ENCODE measurements at regions not wholly inside any gene's neighbourhood (a gene's known extent, or its start where the extent isn't known, plus 50 kb on each side); places are given as distances from the start of the nearest gene placed in this dataset.

DNA sequence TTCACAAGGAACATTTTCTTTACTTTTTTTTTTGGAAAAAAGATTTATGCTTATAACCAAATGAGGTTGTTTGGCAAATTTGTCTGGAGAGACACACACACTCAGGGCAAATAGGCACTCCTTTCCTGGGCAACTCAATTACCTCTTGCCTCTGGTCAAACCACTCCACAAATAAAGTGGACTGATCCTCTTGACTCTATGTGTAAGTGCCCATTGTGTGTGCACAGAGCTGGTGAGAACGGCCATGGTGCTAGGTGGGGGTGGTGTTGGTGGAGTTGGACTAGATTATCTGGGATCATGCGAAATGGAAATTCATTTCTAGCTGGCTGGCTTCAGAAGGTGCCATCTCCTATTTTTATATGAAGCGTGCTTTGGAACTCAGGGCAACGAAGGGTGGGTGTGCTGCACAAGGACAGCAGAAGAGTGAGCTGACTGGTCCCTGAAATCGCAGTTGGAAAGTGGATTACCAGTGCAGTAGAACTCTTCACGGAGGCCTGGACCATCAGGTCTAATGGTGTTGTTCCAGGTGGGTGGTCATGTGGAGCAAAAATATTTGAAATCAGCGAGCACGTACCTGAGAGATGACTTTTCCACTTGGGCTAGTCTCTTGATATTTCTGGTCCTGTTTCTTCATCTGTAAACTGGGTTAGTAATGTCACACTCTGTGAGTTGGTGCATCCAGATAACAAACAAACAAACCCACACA, 149.9 kb downstream of the RPIA start:
- no peak for DNase-seq (ENCODE audit: extremely low read depth, low read depth)
- TF ChIP-seq, protein P1, sequence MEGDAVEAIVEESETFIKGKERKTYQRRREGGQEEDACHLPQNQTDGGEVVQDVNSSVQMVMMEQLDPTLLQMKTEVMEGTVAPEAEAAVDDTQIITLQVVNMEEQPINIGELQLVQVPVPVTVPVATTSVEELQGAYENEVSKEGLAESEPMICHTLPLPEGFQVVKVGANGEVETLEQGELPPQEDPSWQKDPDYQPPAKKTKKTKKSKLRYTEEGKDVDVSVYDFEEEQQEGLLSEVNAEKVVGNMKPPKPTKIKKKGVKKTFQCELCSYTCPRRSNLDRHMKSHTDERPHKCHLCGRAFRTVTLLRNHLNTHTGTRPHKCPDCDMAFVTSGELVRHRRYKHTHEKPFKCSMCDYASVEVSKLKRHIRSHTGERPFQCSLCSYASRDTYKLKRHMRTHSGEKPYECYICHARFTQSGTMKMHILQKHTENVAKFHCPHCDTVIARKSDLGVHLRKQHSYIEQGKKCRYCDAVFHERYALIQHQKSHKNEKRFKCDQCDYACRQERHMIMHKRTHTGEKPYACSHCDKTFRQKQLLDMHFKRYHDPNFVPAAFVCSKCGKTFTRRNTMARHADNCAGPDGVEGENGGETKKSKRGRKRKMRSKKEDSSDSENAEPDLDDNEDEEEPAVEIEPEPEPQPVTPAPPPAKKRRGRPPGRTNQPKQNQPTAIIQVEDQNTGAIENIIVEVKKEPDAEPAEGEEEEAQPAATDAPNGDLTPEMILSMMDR (IDR thresholded peaks at IDR 0.05; ENCODE audit: low read depth, low read length) = no peak

DNA sequence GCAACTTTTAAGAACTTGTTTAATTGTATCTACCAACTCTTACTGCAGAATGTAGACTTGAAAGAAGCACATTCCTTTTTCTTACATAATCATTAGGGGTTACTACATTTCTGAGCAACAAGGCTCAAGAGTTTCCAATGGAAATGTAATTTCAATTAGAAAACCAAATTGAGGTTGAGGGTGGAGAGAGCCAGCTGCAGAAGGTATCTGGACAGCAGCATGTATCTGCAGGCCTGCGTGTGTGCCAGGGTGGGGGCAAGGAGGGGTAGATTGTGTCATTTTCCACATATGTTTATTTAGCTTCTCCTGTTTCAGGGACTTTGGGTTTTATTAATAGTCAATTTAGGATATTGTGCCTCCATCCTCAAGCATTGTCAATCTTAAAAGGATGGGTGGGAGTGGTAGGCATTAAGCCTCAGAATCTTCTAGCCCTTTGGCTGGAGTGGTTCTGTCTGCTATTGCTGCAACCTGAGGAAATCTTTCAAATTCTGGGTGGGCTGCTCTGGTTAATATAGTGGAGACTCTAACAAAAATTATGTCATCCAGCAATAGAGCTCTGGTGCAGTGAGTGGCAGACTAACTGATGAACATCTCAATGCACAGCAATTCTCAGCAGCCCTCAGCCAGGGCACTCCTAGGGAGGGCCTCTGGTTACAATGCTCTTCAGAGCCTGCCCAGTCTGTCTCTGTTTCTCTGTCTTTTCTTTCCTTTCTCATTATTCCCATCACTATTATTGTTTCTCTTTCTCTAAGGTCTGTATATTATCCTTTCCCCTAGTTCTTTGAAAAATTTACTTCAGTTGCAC, 151.4 kb downstream of the RPIA start:
- no peak for DNase-seq (ENCODE audit: extremely low read depth, low read depth)
- TF ChIP-seq, protein P1 (IDR thresholded peaks at IDR 0.05; ENCODE audit: low read depth, low read length) = no peak

DNA sequence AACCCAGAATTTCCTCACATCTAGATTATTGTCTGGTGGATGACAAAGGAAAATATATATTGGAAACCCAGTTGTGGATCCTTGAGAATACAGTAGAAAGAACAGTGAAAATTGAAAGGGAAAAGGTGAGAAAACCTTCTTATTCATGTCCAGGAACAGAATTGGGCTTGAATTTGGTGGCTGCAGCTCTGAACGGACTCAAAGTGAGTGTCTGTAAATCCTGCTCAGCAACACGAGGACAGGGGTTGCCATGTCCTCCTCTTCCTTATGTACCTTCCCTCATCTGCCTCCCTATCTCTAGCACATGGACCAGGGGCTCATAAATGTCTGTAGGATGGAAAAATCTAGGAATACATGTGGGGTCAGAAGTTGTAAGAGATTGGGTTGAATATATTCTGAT, 152.2 kb downstream of the RPIA start:
- no peak for DNase-seq (ENCODE audit: extremely low read depth, low read depth)
- TF ChIP-seq, protein P1 (IDR thresholded peaks at IDR 0.05; ENCODE audit: low read depth, low read length) = no peak

DNA sequence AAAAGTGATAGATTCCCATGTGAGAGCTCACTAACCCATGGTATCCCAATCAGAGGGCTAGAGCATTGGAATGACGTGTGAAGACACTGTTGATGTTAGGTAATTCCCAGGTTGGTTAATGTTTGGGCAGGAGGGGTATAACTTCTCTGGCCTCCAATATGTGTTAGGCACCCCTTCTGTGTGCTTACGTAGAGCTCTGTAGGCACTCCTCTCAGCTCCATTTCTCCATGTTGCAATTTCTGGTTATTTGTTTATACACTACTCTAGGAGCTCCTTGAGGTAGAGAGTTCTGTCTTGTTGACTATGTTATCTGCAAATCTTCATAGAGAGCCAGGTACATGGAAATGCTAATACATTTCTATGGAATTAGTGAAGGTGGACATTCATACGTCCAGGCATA, 153.5 kb downstream of the RPIA start:
- TF ChIP-seq, protein P1 (IDR thresholded peaks at IDR 0.05; ENCODE audit: low read depth, low read length) = no peak
- no peak for DNase-seq (ENCODE audit: extremely low read depth, low read depth)

DNA sequence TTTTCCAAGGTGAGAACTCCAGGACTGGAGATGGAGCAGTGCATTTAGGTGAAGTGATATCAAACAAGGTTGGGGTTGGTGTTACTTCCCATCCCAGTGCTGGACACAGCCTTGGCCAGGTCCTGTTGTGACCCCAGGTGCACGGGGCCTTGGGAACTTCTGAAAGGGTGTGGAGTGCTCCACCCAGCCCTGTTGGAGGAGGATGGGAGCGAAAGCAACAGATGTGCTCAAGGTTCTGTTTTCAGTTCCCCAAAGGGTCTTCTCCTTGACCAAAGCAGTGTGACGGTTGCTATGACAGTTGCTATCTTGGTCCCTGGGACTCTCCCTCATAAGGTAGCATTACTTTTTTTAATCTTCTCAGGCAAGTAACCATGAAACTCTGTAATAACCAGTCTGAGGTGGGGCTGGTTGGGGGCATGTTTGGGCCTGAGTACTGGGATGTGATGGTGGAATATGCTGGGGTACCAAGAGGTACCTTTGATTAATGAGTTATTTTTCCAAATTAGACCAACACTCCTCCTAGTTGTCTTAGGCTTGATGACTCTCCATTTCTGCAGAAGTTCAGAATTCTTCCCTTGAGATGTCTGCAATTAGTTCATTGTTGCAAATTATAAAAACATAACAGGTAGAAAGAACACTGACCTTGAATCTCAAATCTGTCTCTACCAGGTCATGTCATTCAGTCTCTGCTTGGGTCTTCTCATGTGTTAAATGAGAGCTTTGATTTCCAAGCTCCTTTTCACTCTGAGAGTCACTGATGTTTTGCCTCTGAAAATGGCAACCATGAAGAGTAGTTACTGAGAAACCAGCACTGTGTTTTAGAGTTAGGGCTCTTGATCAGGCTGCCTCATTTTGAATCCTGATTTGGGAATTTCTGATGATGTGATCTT, 154.5 kb downstream of the RPIA start:
- TF ChIP-seq, protein P1 (IDR thresholded peaks at IDR 0.05; ENCODE audit: low read depth, low read length) = no peak
- no peak for DNase-seq (ENCODE audit: extremely low read depth, low read depth)

DNA sequence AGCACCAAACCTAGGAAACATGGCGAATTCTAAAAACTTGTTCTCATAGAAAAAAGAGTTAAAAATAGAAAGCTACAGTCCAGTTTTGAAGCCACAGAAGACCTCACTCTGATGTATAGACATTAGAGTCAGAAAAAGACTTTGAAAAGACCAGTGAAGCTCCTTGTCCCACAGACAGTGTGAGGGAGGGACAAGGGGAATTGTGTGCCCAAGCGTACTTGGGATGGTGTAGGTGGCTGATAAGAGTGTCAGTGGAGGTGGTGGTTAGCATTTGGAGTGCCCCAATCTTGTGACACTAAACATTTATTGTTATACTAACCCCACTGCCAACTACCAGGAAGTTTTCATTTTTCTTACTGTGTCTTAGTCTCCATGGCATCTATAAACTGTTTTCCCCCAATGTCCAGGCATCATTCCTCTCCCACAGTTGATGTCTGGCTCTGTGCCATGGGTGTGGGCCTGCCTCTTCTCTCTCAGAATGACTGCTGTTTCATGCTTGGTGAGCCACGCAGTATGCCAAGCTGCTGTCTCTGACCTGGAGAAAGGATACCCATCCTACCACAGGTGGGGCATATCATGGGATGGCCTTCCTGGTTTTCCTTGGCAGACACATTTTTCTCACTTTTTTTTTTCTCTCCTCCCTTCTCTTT, 161.4 kb downstream of the RPIA start:
- TF ChIP-seq, protein P1 (IDR thresholded peaks at IDR 0.05; ENCODE audit: low read depth, low read length) = no peak
- DNase-seq (ENCODE audit: extremely low read depth, low read depth) = no peak
